ENCODE measurements at regions not wholly inside any gene's neighbourhood (a gene's known extent, or its start where the extent isn't known, plus 50 kb on each side); places are given as distances from the start of the nearest gene placed in this dataset.

- WGBS, 3 donors = 83 to 85% (median 85%) methylated on average over 1 of the region's 1 CpG
- intact Hi-C loops (cut with DNase I) = no loop called here
- no peak for DNase-seq
- peaks cover 6% of the 10 kb centered on the region for H3K4me1 ChIP-seq (ENCODE audit: insufficient read depth)
- no peaks in the 10 kb centered on the region for H3K27me3 ChIP-seq
- no peak overlapping the region for H3K4me3 ChIP-seq
- no peak overlapping the region for H3K27ac ChIP-seq
- no peaks in the 10 kb centered on the region for H3K36me3 ChIP-seq
- H3K9me3 ChIP-seq = no peaks in the 10 kb centered on the region
- no peak for TF ChIP-seq EP300 (IDR thresholded peaks at IDR 0.05)
- no peak for TF ChIP-seq CTCF (IDR thresholded peaks at IDR 0.05)
- no peak for TF ChIP-seq POLR2A (IDR thresholded peaks at IDR 0.05)
These were observed 83.1 kb upstream of the NPVF start for GRCh38 chr7:25311346-25311745.

- WGBS, 3 donors = 78 to 82% (median 81%) methylated on average over 6 of the region's 6 CpGs
- intact Hi-C loops (cut with DNase I) = no loop called here
- Histone ChIP-seq H3K27me3 (no peaks in the 10 kb centered on the region), H3K27ac (no peak overlapping the region), H3K4me1 (ENCODE audit: insufficient read depth) (peaks cover 6% of the 10 kb centered on the region), H3K36me3 (no peaks in the 10 kb centered on the region), H3K9me3 (no peaks in the 10 kb centered on the region), H3K4me3 (no peak overlapping the region)
- DNase-seq = no peak
- TF ChIP-seq POLR2A (IDR thresholded peaks at IDR 0.05) (no peak), CTCF (IDR thresholded peaks at IDR 0.05) (no peak), EP300 (IDR thresholded peaks at IDR 0.05) (no peak)
These were observed 84.7 kb upstream of the NPVF start for GRCh38 chr7:25312968-25313367.

- no peak for DNase-seq
- WGBS, 3 donors = 91 to 98% (median 97%) methylated on average over 1 of the region's 1 CpG
- Histone ChIP-seq H3K9me3 (no peaks in the 10 kb centered on the region), H3K4me3 (no peak overlapping the region), H3K4me1 (ENCODE audit: insufficient read depth) (peaks cover 6% of the 10 kb centered on the region), H3K36me3 (no peaks in the 10 kb centered on the region), H3K27ac (no peak overlapping the region), H3K27me3 (no peaks in the 10 kb centered on the region)
- TF ChIP-seq POLR2A (IDR thresholded peaks at IDR 0.05) (no peak), EP300 (IDR thresholded peaks at IDR 0.05) (no peak), CTCF (IDR thresholded peaks at IDR 0.05) (no peak)
- intact Hi-C loops (cut with DNase I) = no loop called here
These were observed 85.2 kb upstream of the NPVF start for GRCh38 chr7:25313526-25313925.

GRCh38 chr7:25314094-25314730 lies 85.9 kb upstream of the NPVF start:
- TF ChIP-seq POLR2A (IDR thresholded peaks at IDR 0.05) (no peak), CTCF (IDR thresholded peaks at IDR 0.05) (no peak), EP300 (IDR thresholded peaks at IDR 0.05) (no peak)
- peaks cover 10% of the 10 kb centered on the region for H3K4me1 ChIP-seq (ENCODE audit: insufficient read depth)
- H3K27ac ChIP-seq = no peak overlapping the region
- DNase-seq = no peak
- 81 to 86% (median 82%) methylated on average over 5 of the region's 5 CpGs for WGBS, 3 donors
- intact Hi-C loops (cut with DNase I) = no loop called here
- H3K36me3 ChIP-seq = no peaks in the 10 kb centered on the region
- H3K4me3 ChIP-seq = no peak overlapping the region
- no peaks in the 10 kb centered on the region for H3K27me3 ChIP-seq
- no peaks in the 10 kb centered on the region for H3K9me3 ChIP-seq
